HepG2 (cell line): ENCODE measurements at regions not wholly inside any gene's neighbourhood (a gene's known extent, or its start where the extent isn't known, plus 50 kb on each side); places are given as distances from the start of the nearest gene placed in this dataset.

Experiments
- ATAC-seq: fragments of 200-7000 bp; cut with Tn5 transposase; 3 replicates; pipeline ENCODE4 v1.9.1; 2020; ENCODE audit warnings: mild to moderate bottlenecking, moderate library complexity
- BruUV-seq: library from RNA; stranded (reverse); fragments of 400-500 nt; replicated peaks from 2 replicates; lab custom pipeline; 2021; lab: Mats Ljungman, UMichigan
- CTCF ChIA-PET: fragments of 300-600 bp; formaldehyde crosslinking; extraction: SDS; loops from one replicate; lab custom pipeline; 2021; ENCODE audit warnings: low total read pairs, inconsistent platforms, low intra/inter-chr PET ratio; lab: Yijun Ruan, JAX
- POLR2A ChIA-PET: fragments of 350-600 bp; sonication (Branson Sonifier 250); formaldehyde crosslinking; loops from one replicate; lab custom pipeline; 2020; ENCODE audit warnings: antibody characterized with exemption, inconsistent platforms; lab: Yijun Ruan, JAX
- DNase-seq: peaks from one replicate; pipeline ENCODE4 v3.0.0-alpha.2; 2015; ENCODE audit warnings: low spot score
- FAIRE-seq: peaks from 3 replicates; lab custom pipeline; 2011; peaks lifted over from hg19 to GRCh38; lab: Jason Lieb, UNC
- H2AFZ ChIP-seq: one replicate; pipeline ENCODE4 v1.6.1; 2011; ENCODE audit warnings: low read length, inconsistent platforms
- H3K27ac ChIP-seq: fragments of 300-600 bp; 3 replicates; pipeline ENCODE4 v1.8.0; 2011; ENCODE audit warnings: mixed run types, mild to moderate bottlenecking, mixed read lengths, low read length, inconsistent platforms; ENCODE audit not compliant: insufficient read depth; ENCODE audit errors: extremely low read length
- H3K27me3 ChIP-seq, 2 experiments: fragments of 200-600 bp in 1 of 2; 2 replicates in 1 of 2; 3 replicates in 1 of 2; pipeline versions ENCODE4 v1.6.0 to v1.8.0; 2011; ENCODE audit warnings: low read length in 2 of 2, mild to moderate bottlenecking in 2 of 2, moderate library complexity in 2 of 2, inconsistent platforms in 1 of 2; ENCODE audit not compliant: insufficient read depth in 2 of 2, control insufficient read depth in 1 of 2
- H3K36me3 ChIP-seq, 2 experiments: fragments of 200-600 bp in 1 of 2; replicated peaks in 1 of 2; 2 replicates in 1 of 2; 3 replicates in 1 of 2; pipeline versions ENCODE4 v1.5.1 to v1.8.0; 2011; ENCODE audit warnings: low read length in 2 of 2, inconsistent platforms in 1 of 2; ENCODE audit not compliant: insufficient read depth in 2 of 2, control insufficient read depth in 1 of 2
- H3K4me1 ChIP-seq: 2 replicates; pipeline ENCODE4 v1.5.1; 2012; ENCODE audit warnings: low read length, inconsistent platforms; ENCODE audit not compliant: insufficient read depth
- H3K4me2 ChIP-seq: 2 replicates; pipeline ENCODE4 v1.6.0; 2011; ENCODE audit warnings: low read depth, low read length, inconsistent platforms
- H3K4me3 ChIP-seq, 3 experiments: fragments of 200-600 bp in 1 of 3; sonication (generic), shearing (Covaris generic) in 1 of 3; replicated peaks in 1 of 3; 2 replicates each; pipeline ENCODE4 v1.5.1; 2011 to 2016; ENCODE audit warnings: low read length in 3 of 3, inconsistent platforms in 2 of 3, low read depth in 2 of 3, mild to moderate bottlenecking in 2 of 3, control low read depth in 1 of 3, mixed read lengths in 1 of 3; ENCODE audit not compliant: insufficient read depth in 1 of 3
- H3K79me2 ChIP-seq: one replicate; pipeline ENCODE4 v1.6.1; 2011; ENCODE audit warnings: low read length, inconsistent platforms; ENCODE audit not compliant: insufficient read depth
- H3K9ac ChIP-seq: 2 replicates; pipeline ENCODE4 v1.6.0; 2011; ENCODE audit warnings: mild to moderate bottlenecking, low read depth, low read length, inconsistent platforms; ENCODE audit not compliant: insufficient read depth
- H3K9me3 ChIP-seq: 2 replicates; pipeline ENCODE4 v1.5.1; 2012; ENCODE audit warnings: mild to moderate bottlenecking, low read length
- H4K20me1 ChIP-seq: 2 replicates; pipeline ENCODE4 v1.6.0; 2011; ENCODE audit warnings: inconsistent platforms, mild to moderate bottlenecking, low read length, moderate library complexity; ENCODE audit not compliant: insufficient read depth
- GFI1 ChIP-seq: sonication (generic); formaldehyde crosslinking; IDR thresholded peaks from 2 replicates; pipeline ENCODE4 v1.5.0; 2020; ENCODE audit warnings: missing genetic modification reagents, mild to moderate bottlenecking, borderline replicate concordance
- HOXA7 ChIP-seq: sonication (generic); formaldehyde crosslinking; IDR thresholded peaks from 2 replicates; pipeline ENCODE4 v1.8.1; 2022; ENCODE audit warnings: mild to moderate bottlenecking, missing genetic modification reagents, moderate library complexity
- JDP2 ChIP-seq: sonication (generic); formaldehyde crosslinking; IDR thresholded peaks from 2 replicates; pipeline ENCODE4 v1.8.1; 2022; ENCODE audit warnings: missing genetic modification reagents, borderline replicate concordance
- MLLT10 ChIP-seq: sonication (generic); formaldehyde crosslinking; IDR thresholded peaks from 2 replicates; pipeline ENCODE4 v1.4.0; 2020; ENCODE audit warnings: missing genetic modification reagents
- NCOA1 ChIP-seq: sonication (generic); formaldehyde crosslinking; IDR thresholded peaks from 2 replicates; pipeline ENCODE4 v1.9.0; 2021; ENCODE audit warnings: missing genetic modification reagents
- NCOA2 ChIP-seq: sonication (generic); formaldehyde crosslinking; IDR thresholded peaks from 2 replicates; pipeline ENCODE4 v1.8.0; 2022; ENCODE audit warnings: inconsistent platforms
- NONO ChIP-seq, 2 experiments: fragments of 450-650 bp in 1 of 2; sonication (generic) in 1 of 2; formaldehyde crosslinking in 1 of 2; IDR thresholded peaks in 1 of 2; conservative IDR thresholded peaks in 1 of 2; 2 replicates each; pipeline versions ENCODE4 v1.6.1 to v1.8.0; 2017 to 2022; ENCODE audit warnings: mild to moderate bottlenecking in 1 of 2, missing genetic modification reagents in 1 of 2, moderate library complexity in 1 of 2
- PAF1 ChIP-seq: IDR thresholded peaks from 2 replicates; pipeline ENCODE4 v1.6.1; 2016; ENCODE audit warnings: missing genetic modification reagents, missing compliant biosample characterization
- RARG ChIP-seq: sonication (generic); formaldehyde crosslinking; IDR thresholded peaks from 2 replicates; pipeline ENCODE4 v1.4.0; 2020; ENCODE audit warnings: low read depth, mild to moderate bottlenecking, missing genetic modification reagents
- STAT5B ChIP-seq: sonication (generic); formaldehyde crosslinking; IDR thresholded peaks from 2 replicates; pipeline ENCODE4 v1.4.0; 2020; ENCODE audit warnings: missing genetic modification reagents
- ZC3H13 ChIP-seq: sonication (generic); formaldehyde crosslinking; IDR thresholded peaks from 2 replicates; pipeline ENCODE4 v1.8.1; 2023; ENCODE audit warnings: mild to moderate bottlenecking, missing genetic modification reagents, moderate library complexity
- ZNF616 ChIP-seq: sonication (generic); formaldehyde crosslinking; IDR thresholded peaks from 2 replicates; pipeline ENCODE4 v1.5.0; 2020; ENCODE audit warnings: low read depth, mild to moderate bottlenecking, missing genetic modification reagents
- ZNF674 ChIP-seq: sonication (generic); formaldehyde crosslinking; IDR thresholded peaks from 2 replicates; pipeline ENCODE4 v1.5.0; 2020; ENCODE audit warnings: low read depth, mild to moderate bottlenecking, missing genetic modification reagents
- ZSCAN9 ChIP-seq: IDR thresholded peaks from 2 replicates; pipeline ENCODE4 v1.6.1; 2016; ENCODE audit warnings: borderline replicate concordance
- WGBS: methylation state at CpG from one replicate; pipeline ENCODE4 v1.1.6; 2017; ENCODE audit warnings: low lambda C conversion rate; 5-methylcytosine and 5-hydroxymethylcytosine counted together
- in situ Hi-C: cut with HindIII; loops from 2 replicates; pipeline ENCODE4 v1.10.0; 2017; ENCODE audit warnings: low pct_unique_long_range_greater_than_20kb; ENCODE audit not compliant: extremely low pct_ligation_motif_present
- intact Hi-C: fragments of 100-400 bp; cut with micrococcal nuclease; formaldehyde crosslinking; loops from one replicate; pipeline ENCODE4 v1.10.0; 2022; ENCODE audit not compliant: unreplicated experiment
- TF ChIP-seq, protein P1 (sequence below): sonication (generic); formaldehyde crosslinking; IDR thresholded peaks from 2 replicates; pipeline ENCODE4 v1.4.0; 2020; ENCODE audit warnings: mild to moderate bottlenecking, missing genetic modification reagents, borderline replicate concordance
- TF ChIP-seq, protein P2 (sequence below), 2 experiments: sonication (generic) in 1 of 2; formaldehyde crosslinking in 1 of 2; IDR thresholded peaks; 2 replicates each; pipeline versions ENCODE4 v1.6.1 to v1.9.0; 2014 to 2022; ENCODE audit warnings: antibody characterized with exemption in 1 of 2, borderline replicate concordance in 1 of 2, inconsistent platforms in 1 of 2, low read depth in 1 of 2, missing genetic modification reagents in 1 of 2

DNA sequence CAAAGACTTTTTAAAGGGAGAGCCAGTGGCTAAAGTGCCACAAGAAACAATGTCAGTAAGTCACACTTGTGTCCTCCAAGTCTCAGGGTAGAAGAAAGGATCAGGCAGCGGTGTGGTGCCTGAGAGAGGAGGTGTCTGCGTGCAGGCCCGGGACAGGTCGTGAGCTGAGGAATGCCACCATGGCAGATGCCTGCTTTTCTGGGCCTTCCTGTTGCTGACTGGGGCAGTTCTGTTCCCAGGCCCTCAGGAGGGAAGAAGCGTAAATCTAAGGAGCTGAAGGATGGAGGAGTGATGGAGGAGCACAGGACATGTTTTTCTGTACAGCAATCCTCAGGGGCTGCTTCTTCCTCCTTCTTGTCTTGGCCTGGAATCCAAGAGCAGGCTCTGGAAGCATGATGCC is 165.8 kb downstream of the ZBTB18 start:
- no peaks in the 10 kb centered on the region for H3K79me2 ChIP-seq
- no peak for DNase-seq
- TF ChIP-seq NCOA2 (CRISPR knock-in tag) (no peak), ZSCAN9 (CRISPR knock-in tag) (no peak), STAT5B (no peak), NCOA1 (CRISPR knock-in tag) (no peak), JDP2 (CRISPR knock-in tag) (no peak), PAF1 (no peak), RARG (CRISPR knock-in tag) (no peak), ZC3H13 (CRISPR knock-in tag) (no peak), ZNF616 (CRISPR knock-in tag) (no peak), GFI1 (CRISPR knock-in tag) (no peak), NONO (IDR thresholded peaks at IDR 0.05) (no peak), NONO (CRISPR knock-in tag; conservative IDR thresholded peaks at IDR 0.05) (no peak), MLLT10 (CRISPR knock-in tag) (no peak), ZNF674 (no peak), HOXA7 (CRISPR knock-in tag) (no peak)
- TF ChIP-seq, protein P1, sequence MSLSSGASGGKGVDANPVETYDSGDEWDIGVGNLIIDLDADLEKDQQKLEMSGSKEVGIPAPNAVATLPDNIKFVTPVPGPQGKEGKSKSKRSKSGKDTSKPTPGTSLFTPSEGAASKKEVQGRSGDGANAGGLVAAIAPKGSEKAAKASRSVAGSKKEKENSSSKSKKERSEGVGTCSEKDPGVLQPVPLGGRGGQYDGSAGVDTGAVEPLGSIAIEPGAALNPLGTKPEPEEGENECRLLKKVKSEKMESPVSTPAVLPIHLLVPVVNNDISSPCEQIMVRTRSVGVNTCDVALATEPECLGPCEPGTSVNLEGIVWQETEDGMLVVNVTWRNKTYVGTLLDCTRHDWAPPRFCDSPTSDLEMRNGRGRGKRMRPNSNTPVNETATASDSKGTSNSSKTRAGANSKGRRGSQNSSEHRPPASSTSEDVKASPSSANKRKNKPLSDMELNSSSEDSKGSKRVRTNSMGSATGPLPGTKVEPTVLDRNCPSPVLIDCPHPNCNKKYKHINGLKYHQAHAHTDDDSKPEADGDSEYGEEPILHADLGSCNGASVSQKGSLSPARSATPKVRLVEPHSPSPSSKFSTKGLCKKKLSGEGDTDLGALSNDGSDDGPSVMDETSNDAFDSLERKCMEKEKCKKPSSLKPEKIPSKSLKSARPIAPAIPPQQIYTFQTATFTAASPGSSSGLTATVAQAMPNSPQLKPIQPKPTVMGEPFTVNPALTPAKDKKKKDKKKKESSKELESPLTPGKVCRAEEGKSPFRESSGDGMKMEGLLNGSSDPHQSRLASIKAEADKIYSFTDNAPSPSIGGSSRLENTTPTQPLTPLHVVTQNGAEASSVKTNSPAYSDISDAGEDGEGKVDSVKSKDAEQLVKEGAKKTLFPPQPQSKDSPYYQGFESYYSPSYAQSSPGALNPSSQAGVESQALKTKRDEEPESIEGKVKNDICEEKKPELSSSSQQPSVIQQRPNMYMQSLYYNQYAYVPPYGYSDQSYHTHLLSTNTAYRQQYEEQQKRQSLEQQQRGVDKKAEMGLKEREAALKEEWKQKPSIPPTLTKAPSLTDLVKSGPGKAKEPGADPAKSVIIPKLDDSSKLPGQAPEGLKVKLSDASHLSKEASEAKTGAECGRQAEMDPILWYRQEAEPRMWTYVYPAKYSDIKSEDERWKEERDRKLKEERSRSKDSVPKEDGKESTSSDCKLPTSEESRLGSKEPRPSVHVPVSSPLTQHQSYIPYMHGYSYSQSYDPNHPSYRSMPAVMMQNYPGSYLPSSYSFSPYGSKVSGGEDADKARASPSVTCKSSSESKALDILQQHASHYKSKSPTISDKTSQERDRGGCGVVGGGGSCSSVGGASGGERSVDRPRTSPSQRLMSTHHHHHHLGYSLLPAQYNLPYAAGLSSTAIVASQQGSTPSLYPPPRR (CRISPR knock-in tag): no peak
- TF ChIP-seq, protein P2, sequence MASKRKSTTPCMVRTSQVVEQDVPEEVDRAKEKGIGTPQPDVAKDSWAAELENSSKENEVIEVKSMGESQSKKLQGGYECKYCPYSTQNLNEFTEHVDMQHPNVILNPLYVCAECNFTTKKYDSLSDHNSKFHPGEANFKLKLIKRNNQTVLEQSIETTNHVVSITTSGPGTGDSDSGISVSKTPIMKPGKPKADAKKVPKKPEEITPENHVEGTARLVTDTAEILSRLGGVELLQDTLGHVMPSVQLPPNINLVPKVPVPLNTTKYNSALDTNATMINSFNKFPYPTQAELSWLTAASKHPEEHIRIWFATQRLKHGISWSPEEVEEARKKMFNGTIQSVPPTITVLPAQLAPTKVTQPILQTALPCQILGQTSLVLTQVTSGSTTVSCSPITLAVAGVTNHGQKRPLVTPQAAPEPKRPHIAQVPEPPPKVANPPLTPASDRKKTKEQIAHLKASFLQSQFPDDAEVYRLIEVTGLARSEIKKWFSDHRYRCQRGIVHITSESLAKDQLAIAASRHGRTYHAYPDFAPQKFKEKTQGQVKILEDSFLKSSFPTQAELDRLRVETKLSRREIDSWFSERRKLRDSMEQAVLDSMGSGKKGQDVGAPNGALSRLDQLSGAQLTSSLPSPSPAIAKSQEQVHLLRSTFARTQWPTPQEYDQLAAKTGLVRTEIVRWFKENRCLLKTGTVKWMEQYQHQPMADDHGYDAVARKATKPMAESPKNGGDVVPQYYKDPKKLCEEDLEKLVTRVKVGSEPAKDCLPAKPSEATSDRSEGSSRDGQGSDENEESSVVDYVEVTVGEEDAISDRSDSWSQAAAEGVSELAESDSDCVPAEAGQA (IDR thresholded peaks at IDR 0.05; ENCODE audit: low read depth): no peak
- TF ChIP-seq, protein P2 (CRISPR knock-in tag; IDR thresholded peaks at IDR 0.05; ENCODE audit: borderline replicate concordance): no peak
- 29% methylated on average over 5 of the region's 5 CpGs for WGBS
- in situ Hi-C loops: no loop called here
- no peak overlapping the region for H3K4me3 ChIP-seq
- ChIA-PET CTCF (no interaction called here), POLR2A (no interaction called here)
- intact Hi-C loops: no loop called here
- H3K4me2 ChIP-seq: no peak overlapping the region
- no peak for FAIRE-seq
- peaks cover 0 to 18% of the 10 kb centered on the region in 2 experiments; a peak in 3 of 5 replicates for H3K27me3 ChIP-seq
- H3K9ac ChIP-seq: no peak overlapping the region
- no peaks in the 10 kb centered on the region for H3K36me3 ChIP-seq
- H3K27ac ChIP-seq: no peak overlapping the region
- H3K4me1 ChIP-seq: peaks cover 18% of the 10 kb centered on the region; the same call in 1 of the 2 replicates
- no peaks in the 10 kb centered on the region for H4K20me1 ChIP-seq
- H2AFZ ChIP-seq: no peak overlapping the region
- ATAC-seq: no peak
- no TSS peak for BruUV-seq
- no peaks in the 10 kb centered on the region for H3K9me3 ChIP-seq
